ENCODE measurements at regions not wholly inside any gene's neighbourhood (a gene's known extent, or its start where the extent isn't known, plus 50 kb on each side); places are given as distances from the start of the nearest gene placed in this dataset.

- CTCF ChIA-PET, result no interaction called here
Observed at GRCh38 chr7:50953820-50954219, 171.1 kb upstream of the GRB10 start.

More at GRCh38 chr7:50953820-50954219, 171.1 kb upstream of the GRB10 start:
- no peak for DNase-seq (ENCODE audit: low read depth, low spot score)
- H3K79me2 ChIP-seq (ENCODE audit: insufficient read depth, low read length), result no peaks in the 10 kb centered on the region
- no TSS peak for BruUV-seq (replicated peaks)
- no peaks in the 10 kb centered on the region for H4K20me1 ChIP-seq (ENCODE audit: insufficient read depth)
- H3K9ac ChIP-seq (ENCODE audit: low read length), result no peak overlapping the region
- no peaks in the 10 kb centered on the region for H3K27me3 ChIP-seq (ENCODE audit: insufficient read depth, low read length)
- no peak overlapping the region for H3K4me2 ChIP-seq (ENCODE audit: low read length)
- ChIA-PET POLR2A (no interaction called here), RAD21 (ENCODE audit: low non-redundant PET in 1 of 2, low total read pairs in 2 of 2, uncharacterized antibody in 2 of 2, unreplicated experiment in 2 of 2) (no interaction called here)
- no peak for TF ChIP-seq POLR2AphosphoS5 (IDR thresholded peaks at IDR 0.05; ENCODE audit: low read depth, low read length)
- no peak for TF ChIP-seq ATF3 (IDR thresholded peaks at IDR 0.05)
- no peak for TF ChIP-seq EZH2 (IDR thresholded peaks at IDR 0.05)
- no peak for TF ChIP-seq RAD21 (IDR thresholded peaks at IDR 0.05; ENCODE audit: low read depth)
- no peak for TF ChIP-seq MAX (IDR thresholded peaks at IDR 0.05)
- no peak for TF ChIP-seq REST (IDR thresholded peaks at IDR 0.05; ENCODE audit: low read depth)
- no peak for TF ChIP-seq EZH2phosphoT487 (IDR thresholded peaks at IDR 0.05; ENCODE audit: borderline replicate concordance)
- no peak for TF ChIP-seq SRF (IDR thresholded peaks at IDR 0.05; ENCODE audit: low read depth)
- no peaks in the 10 kb centered on the region for H3K9me2 ChIP-seq (ENCODE audit: insufficient read depth)
- intact Hi-C loops (cut with micrococcal nuclease), result no loop called here
- no peaks in the 10 kb centered on the region for H3K36me3 ChIP-seq (ENCODE audit: control insufficient read depth in 1 of 2, insufficient read depth in 2 of 2, low read length in 2 of 2)
- H3K4me3 ChIP-seq (replicated peaks in 1 of 2; ENCODE audit: low read depth in 1 of 2, low read length in 2 of 2), result no peak overlapping the region
- no peak overlapping the region for H2AFZ ChIP-seq (ENCODE audit: low read depth, low read length, poor library complexity, severe bottlenecking)
- H3K4me1 ChIP-seq (ENCODE audit: control insufficient read depth in 1 of 2, insufficient read depth in 2 of 2, low read length in 2 of 2), result no peaks in the 10 kb centered on the region
- no peak overlapping the region for H3K27ac ChIP-seq (ENCODE audit: low read depth, low read length)
- ATAC-seq, result no peak
- no peaks in the 10 kb centered on the region for H3K9me3 ChIP-seq (ENCODE audit: control insufficient read depth in 1 of 2, insufficient read depth in 1 of 2, low read depth in 1 of 2, low read length in 2 of 2)
